Endodermal cell (in vitro differentiated cells): ENCODE measurements at regions not wholly inside any gene's neighbourhood (a gene's known extent, or its start where the extent isn't known, plus 50 kb on each side); places are given as distances from the start of the nearest gene placed in this dataset.
A peak's percentile ranks its signal among the peaks of the same experiment; 100 is the strongest.

ENCODE experiments used
- DNase-seq: peaks from one replicate; pipeline ENCODE4 v3.0.0-alpha.2; 2017
- H3K27ac ChIP-seq: 2 replicates; pipeline ENCODE4 v1.5.1; 2013; ENCODE audit warnings: mild to moderate bottlenecking, low read depth, low read length, moderate library complexity
- H3K27me3 ChIP-seq: 2 replicates; pipeline ENCODE4 v1.6.1; 2013; ENCODE audit warnings: mild to moderate bottlenecking, low read length, moderate library complexity; ENCODE audit not compliant: insufficient read depth, control insufficient read depth, poor library complexity, severe bottlenecking
- H3K36me3 ChIP-seq: 2 replicates; pipeline ENCODE4 v1.7.0; 2013; ENCODE audit warnings: mild to moderate bottlenecking, low read length, moderate library complexity; ENCODE audit not compliant: control insufficient read depth, insufficient read depth
- H3K4me1 ChIP-seq: one replicate; pipeline ENCODE4 v1.7.0; 2013; ENCODE audit warnings: low read length; ENCODE audit not compliant: control insufficient read depth, insufficient read depth
- H3K4me3 ChIP-seq: 2 replicates; pipeline ENCODE4 v1.5.1; 2013; ENCODE audit warnings: mild to moderate bottlenecking, low read length, moderate library complexity
- H3K9ac ChIP-seq: 2 replicates; pipeline ENCODE4 v1.6.1; 2013; ENCODE audit warnings: mild to moderate bottlenecking, low read length, moderate library complexity; ENCODE audit not compliant: poor library complexity, severe bottlenecking; ENCODE audit errors: extremely low read depth
- H3K9me3 ChIP-seq: 2 replicates; pipeline ENCODE4 v1.6.1; 2013; ENCODE audit warnings: mild to moderate bottlenecking, low read length, moderate library complexity; ENCODE audit not compliant: control insufficient read depth
- H3K27ac Mint-ChIP-seq: 2 replicates; pipeline ENCODE4 v1.8.0; 2020; ENCODE audit warnings: mixed read lengths
- H3K27me3 Mint-ChIP-seq: 2 replicates; pipeline ENCODE4 v1.8.0; 2021; ENCODE audit warnings: mild to moderate bottlenecking, mixed read lengths; ENCODE audit not compliant: insufficient read depth
- H3K36me3 Mint-ChIP-seq: 2 replicates; pipeline ENCODE4 v1.8.0; 2020; ENCODE audit warnings: low read depth, mixed read lengths
- H3K4me1 Mint-ChIP-seq: 2 replicates; pipeline ENCODE4 v1.8.0; 2020; ENCODE audit warnings: mixed read lengths
- H3K4me3 Mint-ChIP-seq: 2 replicates; pipeline ENCODE4 v1.8.0; 2020; ENCODE audit warnings: mild to moderate bottlenecking, moderate library complexity, mixed read lengths
- H3K9me3 Mint-ChIP-seq: 2 replicates; pipeline ENCODE4 v1.8.0; 2020; ENCODE audit warnings: mild to moderate bottlenecking, mixed read lengths
- WGBS, 2 experiments: methylation state at CpG; one replicate each; pipeline versions ENCODE4 v1.1.5 to v1.1.7; 2013; ENCODE audit warnings: missing lambda C conversion rate in 2 of 2, mixed read lengths in 1 of 2; ENCODE audit not compliant: insufficient coverage in 1 of 2, insufficient read length in 1 of 2; 5-methylcytosine and 5-hydroxymethylcytosine counted together
- TF ChIP-seq, protein P1 (sequence below): fragments of 200-600 bp; sonication (generic); conservative IDR thresholded peaks from 2 replicates; pipeline ENCODE4 v1.5.0; 2021; ENCODE audit warnings: antibody characterized with exemption, mild to moderate bottlenecking

DNA sequence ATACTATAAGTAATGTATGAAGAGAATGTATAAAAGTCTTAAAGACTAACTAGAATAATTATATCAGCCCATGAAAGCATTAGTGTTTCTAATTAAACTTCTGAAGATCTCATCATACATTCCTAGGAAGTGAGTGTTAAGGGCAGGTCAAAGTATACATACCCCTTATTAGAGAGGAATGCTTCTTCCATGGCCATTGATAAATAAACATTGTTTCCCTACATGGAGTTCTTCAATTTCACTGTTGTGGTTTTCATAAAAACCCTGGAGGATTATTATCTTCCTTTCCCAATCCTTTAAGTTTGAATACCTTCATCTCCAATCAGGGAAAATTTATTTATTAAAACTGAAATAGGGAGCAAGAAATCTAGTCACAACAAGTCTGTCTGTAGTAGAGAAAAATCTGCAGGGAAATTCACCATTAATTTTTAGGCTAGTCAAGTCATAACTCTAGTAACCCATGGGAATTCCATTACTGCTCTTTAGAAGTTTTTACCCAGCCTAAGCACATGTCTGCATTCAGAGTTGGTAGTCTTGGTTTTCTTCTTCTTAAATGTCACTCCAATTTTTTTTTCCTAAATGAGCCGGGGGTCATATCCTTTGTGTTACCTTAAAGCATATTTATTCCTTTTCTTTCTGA lies 147.0 kb downstream of the TNFSF18 start:
- peaks cover 20% of the 10 kb centered on the region for H3K4me1 Mint-ChIP-seq
- H3K4me3 Mint-ChIP-seq = no peak overlapping the region
- Histone ChIP-seq H3K9me3 (peaks cover 13% of the 10 kb centered on the region), H3K9ac (no peak overlapping the region), H3K27ac (no peak overlapping the region), H3K36me3 (no peaks in the 10 kb centered on the region), H3K27me3 (no peaks in the 10 kb centered on the region), H3K4me3 (no peak overlapping the region), H3K4me1 (peaks cover 8% of the 10 kb centered on the region)
- no peaks in the 10 kb centered on the region for H3K27me3 Mint-ChIP-seq
- WGBS, 2 experiments = 100% methylated on average over 1 of the region's 1 CpG; no CpG with 5 or more reads in 1 of the 2 experiments
- TF ChIP-seq, protein P1, sequence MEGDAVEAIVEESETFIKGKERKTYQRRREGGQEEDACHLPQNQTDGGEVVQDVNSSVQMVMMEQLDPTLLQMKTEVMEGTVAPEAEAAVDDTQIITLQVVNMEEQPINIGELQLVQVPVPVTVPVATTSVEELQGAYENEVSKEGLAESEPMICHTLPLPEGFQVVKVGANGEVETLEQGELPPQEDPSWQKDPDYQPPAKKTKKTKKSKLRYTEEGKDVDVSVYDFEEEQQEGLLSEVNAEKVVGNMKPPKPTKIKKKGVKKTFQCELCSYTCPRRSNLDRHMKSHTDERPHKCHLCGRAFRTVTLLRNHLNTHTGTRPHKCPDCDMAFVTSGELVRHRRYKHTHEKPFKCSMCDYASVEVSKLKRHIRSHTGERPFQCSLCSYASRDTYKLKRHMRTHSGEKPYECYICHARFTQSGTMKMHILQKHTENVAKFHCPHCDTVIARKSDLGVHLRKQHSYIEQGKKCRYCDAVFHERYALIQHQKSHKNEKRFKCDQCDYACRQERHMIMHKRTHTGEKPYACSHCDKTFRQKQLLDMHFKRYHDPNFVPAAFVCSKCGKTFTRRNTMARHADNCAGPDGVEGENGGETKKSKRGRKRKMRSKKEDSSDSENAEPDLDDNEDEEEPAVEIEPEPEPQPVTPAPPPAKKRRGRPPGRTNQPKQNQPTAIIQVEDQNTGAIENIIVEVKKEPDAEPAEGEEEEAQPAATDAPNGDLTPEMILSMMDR = no peak
- H3K36me3 Mint-ChIP-seq = peaks cover 10% of the 10 kb centered on the region
- peaks cover 17% of the 10 kb centered on the region for H3K9me3 Mint-ChIP-seq
- no peak overlapping the region for H3K27ac Mint-ChIP-seq
- DNase-seq = no peak

DNA sequence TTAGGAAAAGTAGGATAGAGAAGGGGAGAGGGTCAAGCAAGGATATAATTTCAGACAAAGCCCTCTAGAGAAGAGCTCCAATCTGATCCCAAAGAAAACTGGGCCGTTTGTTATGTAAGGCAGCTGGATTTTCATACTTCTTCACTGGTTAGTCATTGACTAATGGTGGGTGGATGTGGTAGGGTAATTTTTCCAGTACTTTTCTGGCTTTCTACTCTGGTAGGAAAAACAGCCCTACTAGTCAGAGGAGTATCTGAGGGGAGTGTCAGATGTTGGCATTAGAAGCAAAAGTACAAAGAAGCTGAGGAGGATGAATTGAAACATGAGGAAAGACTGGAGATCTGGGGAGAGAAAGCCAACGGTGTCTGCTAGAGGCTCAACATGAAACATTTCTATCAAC lies 145.3 kb downstream of the TNFSF18 start:
- Mint-ChIP-seq H3K4me1 (peaks cover 20% of the 10 kb centered on the region), H3K36me3 (peaks cover 13% of the 10 kb centered on the region), H3K27ac (no peak overlapping the region), H3K27me3 (no peaks in the 10 kb centered on the region), H3K9me3 (peaks cover 26% of the 10 kb centered on the region), H3K4me3 (no peak overlapping the region)
- H3K9me3 ChIP-seq = peaks cover 21% of the 10 kb centered on the region
- no peak overlapping the region for H3K9ac ChIP-seq
- H3K36me3 ChIP-seq = no peaks in the 10 kb centered on the region
- 80 to 89% methylated on average over 1 to 2 of the region's 2 CpGs for WGBS, 2 experiments
- no peaks in the 10 kb centered on the region for H3K27me3 ChIP-seq
- H3K4me1 ChIP-seq = peaks cover 5% of the 10 kb centered on the region
- no peak for DNase-seq
- no peak overlapping the region for H3K4me3 ChIP-seq
- H3K27ac ChIP-seq = no peak overlapping the region
- TF ChIP-seq, protein P1 = no peak

DNA sequence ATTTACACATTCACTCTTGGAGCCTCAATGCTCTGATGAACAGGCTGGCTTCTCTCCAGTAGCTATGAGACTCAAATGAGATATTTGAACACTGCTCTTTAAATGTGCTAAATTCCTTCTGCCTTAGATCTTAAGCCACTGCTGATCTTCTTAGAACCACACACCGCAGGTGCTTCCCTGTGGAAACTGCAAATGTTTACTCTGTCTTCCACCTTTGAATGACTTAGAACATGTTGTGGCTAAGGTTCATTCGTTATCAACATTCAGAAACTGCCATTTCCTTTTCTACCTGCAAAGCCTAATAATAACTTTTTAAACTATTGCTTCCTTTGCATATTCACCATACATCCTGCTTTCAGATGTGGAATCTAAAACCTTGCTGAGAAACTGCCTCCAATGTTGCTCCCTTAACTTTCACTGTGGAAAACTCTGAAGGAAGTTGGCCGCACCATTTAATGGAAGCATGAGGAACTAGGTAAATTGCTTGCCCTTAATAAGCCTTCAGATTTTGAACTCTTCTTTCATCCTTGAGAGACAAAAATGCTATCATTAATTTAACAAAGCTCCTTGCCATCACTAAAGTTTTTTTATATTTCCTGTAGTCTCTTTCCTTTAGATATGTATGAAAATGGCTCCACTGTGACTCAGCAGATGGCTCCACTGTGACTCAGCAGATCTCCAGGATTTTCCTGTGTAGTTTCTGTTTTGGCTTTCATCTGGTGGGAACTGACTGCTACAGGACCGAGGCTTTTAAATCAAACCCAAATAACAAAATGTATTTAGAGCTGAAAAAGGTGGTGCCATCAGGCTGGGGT lies 143.8 kb downstream of the TNFSF18 start:
- Mint-ChIP-seq H3K4me1 (peaks cover 20% of the 10 kb centered on the region), H3K9me3 (peaks cover 26% of the 10 kb centered on the region), H3K4me3 (no peak overlapping the region), H3K27ac (peak overlapping the region; percentile 63), H3K27me3 (no peaks in the 10 kb centered on the region), H3K36me3 (peaks cover 13% of the 10 kb centered on the region)
- no peak overlapping the region for H3K9ac ChIP-seq
- no peaks in the 10 kb centered on the region for H3K36me3 ChIP-seq
- H3K4me1 ChIP-seq = peaks cover 5% of the 10 kb centered on the region
- H3K9me3 ChIP-seq = peaks cover 27% of the 10 kb centered on the region
- H3K27me3 ChIP-seq = no peaks in the 10 kb centered on the region
- 67 to 83% methylated on average over 2 to 3 of the region's 4 CpGs for WGBS, 2 experiments
- no peak overlapping the region for H3K27ac ChIP-seq
- DNase-seq = peak; percentile 73
- TF ChIP-seq, protein P1 = no peak
- H3K4me3 ChIP-seq = peak overlapping the region; percentile 71
